DOHH2 (cell line): ENCODE measurements at regions not wholly inside any gene's neighbourhood (a gene's known extent, or its start where the extent isn't known, plus 50 kb on each side); places are given as distances from the start of the nearest gene placed in this dataset.

Experiments
- EZH2phosphoT487 ChIP-seq: fragments of 200-600 bp; sonication (generic); IDR thresholded peaks from 2 replicates; pipeline ENCODE4 v1.6.1; 2017; ENCODE audit warnings: borderline replicate concordance, mild to moderate bottlenecking, antibody characterized with exemption, low read length, moderate library complexity, mixed read lengths
- TF ChIP-seq, protein P1 (sequence below): fragments of 200-600 bp; sonication (generic); IDR thresholded peaks from one replicate; pipeline ENCODE4 v1.5.1; 2014; ENCODE audit warnings: antibody characterized with exemption, mild to moderate bottlenecking, low read depth, low read length; ENCODE audit not compliant: poor library complexity, severe bottlenecking

- TF ChIP-seq, protein P1, sequence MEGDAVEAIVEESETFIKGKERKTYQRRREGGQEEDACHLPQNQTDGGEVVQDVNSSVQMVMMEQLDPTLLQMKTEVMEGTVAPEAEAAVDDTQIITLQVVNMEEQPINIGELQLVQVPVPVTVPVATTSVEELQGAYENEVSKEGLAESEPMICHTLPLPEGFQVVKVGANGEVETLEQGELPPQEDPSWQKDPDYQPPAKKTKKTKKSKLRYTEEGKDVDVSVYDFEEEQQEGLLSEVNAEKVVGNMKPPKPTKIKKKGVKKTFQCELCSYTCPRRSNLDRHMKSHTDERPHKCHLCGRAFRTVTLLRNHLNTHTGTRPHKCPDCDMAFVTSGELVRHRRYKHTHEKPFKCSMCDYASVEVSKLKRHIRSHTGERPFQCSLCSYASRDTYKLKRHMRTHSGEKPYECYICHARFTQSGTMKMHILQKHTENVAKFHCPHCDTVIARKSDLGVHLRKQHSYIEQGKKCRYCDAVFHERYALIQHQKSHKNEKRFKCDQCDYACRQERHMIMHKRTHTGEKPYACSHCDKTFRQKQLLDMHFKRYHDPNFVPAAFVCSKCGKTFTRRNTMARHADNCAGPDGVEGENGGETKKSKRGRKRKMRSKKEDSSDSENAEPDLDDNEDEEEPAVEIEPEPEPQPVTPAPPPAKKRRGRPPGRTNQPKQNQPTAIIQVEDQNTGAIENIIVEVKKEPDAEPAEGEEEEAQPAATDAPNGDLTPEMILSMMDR = no peak
- TF ChIP-seq EZH2phosphoT487 = no peak
Observed at GRCh38 chr21:16572032-16572431, 842.2 kb downstream of the USP25 start.
